Keratinocyte (primary cell): ENCODE measurements at regions not wholly inside any gene's neighbourhood (a gene's known extent, or its start where the extent isn't known, plus 50 kb on each side); places are given as distances from the start of the nearest gene placed in this dataset.

Experiments used
- DNase-seq: peaks from one replicate; pipeline ENCODE4 v3.0.0-alpha.2; 2011; ENCODE audit warnings: low read depth, missing footprints, low spot score
- FAIRE-seq: peaks from 2 replicates; lab custom pipeline; 2011; peaks lifted over from hg19 to GRCh38; lab: Jason Lieb, UNC
- H2AFZ ChIP-seq: 2 replicates; pipeline ENCODE4 v1.6.0; 2012; ENCODE audit warnings: low read length, control low read depth, inconsistent platforms; ENCODE audit not compliant: control insufficient read depth
- H3K27ac ChIP-seq: 2 replicates; pipeline ENCODE4 v1.5.1; 2011; ENCODE audit warnings: low read length; ENCODE audit not compliant: control insufficient read depth, insufficient read depth
- H3K27me3 ChIP-seq: 3 replicates; pipeline ENCODE4 v1.6.0; 2011; ENCODE audit warnings: low read length; ENCODE audit not compliant: control insufficient read depth, insufficient read depth; ENCODE audit errors: extremely low read depth
- H3K36me3 ChIP-seq, 2 experiments: 2 replicates in 1 of 2; 3 replicates in 1 of 2; pipeline ENCODE4 v1.5.1; 2011; ENCODE audit warnings: low read length in 2 of 2, mild to moderate bottlenecking in 1 of 2; ENCODE audit not compliant: control insufficient read depth in 2 of 2, insufficient read depth in 2 of 2; ENCODE audit errors: extremely low read depth in 1 of 2
- H3K4me1 ChIP-seq: 3 replicates; pipeline ENCODE4 v1.5.1; 2011; ENCODE audit warnings: low read length; ENCODE audit not compliant: control insufficient read depth, insufficient read depth; ENCODE audit errors: extremely low read depth
- H3K4me2 ChIP-seq: 3 replicates; pipeline ENCODE4 v1.6.0; 2011; ENCODE audit warnings: low read depth, low read length; ENCODE audit not compliant: control insufficient read depth, insufficient read depth; ENCODE audit errors: extremely low read depth
- H3K4me3 ChIP-seq, 3 experiments: fragments of 200-600 bp in 1 of 3; sonication (generic) in 1 of 3; 2 replicates in 2 of 3; 3 replicates in 1 of 3; pipeline ENCODE4 v1.5.1; 2011 to 2016; ENCODE audit warnings: low read length in 3 of 3, mild to moderate bottlenecking in 3 of 3, control low read depth in 2 of 3, inconsistent platforms in 1 of 3, low read depth in 1 of 3, mixed read lengths in 1 of 3, mixed run types in 1 of 3, moderate library complexity in 1 of 3; ENCODE audit not compliant: control insufficient read depth in 2 of 3, insufficient read depth in 2 of 3; ENCODE audit errors: extremely low read depth in 1 of 3
- H3K79me2 ChIP-seq: 2 replicates; pipeline ENCODE4 v1.6.0; 2012; ENCODE audit warnings: low read length; ENCODE audit not compliant: control insufficient read depth, insufficient read depth
- H3K9ac ChIP-seq: 3 replicates; pipeline ENCODE4 v1.6.0; 2011; ENCODE audit warnings: low read length; ENCODE audit not compliant: control insufficient read depth, insufficient read depth; ENCODE audit errors: extremely low read depth
- H3K9me1 ChIP-seq: 3 replicates; pipeline ENCODE4 v1.6.0; 2011; ENCODE audit warnings: low read length; ENCODE audit not compliant: control insufficient read depth, insufficient read depth; ENCODE audit errors: extremely low read depth
- H3K9me3 ChIP-seq: 2 replicates; pipeline ENCODE4 v1.5.1; 2012; ENCODE audit warnings: low read depth, low read length; ENCODE audit not compliant: control insufficient read depth
- H4K20me1 ChIP-seq: 3 replicates; pipeline ENCODE4 v1.6.0; 2011; ENCODE audit warnings: low read length; ENCODE audit not compliant: control insufficient read depth, insufficient read depth; ENCODE audit errors: extremely low read depth
- CTCF ChIP-seq, 3 experiments: IDR thresholded peaks in 1 of 3; conservative IDR thresholded peaks in 1 of 3; optimal IDR thresholded peaks in 1 of 3; 2 replicates in 2 of 3; 3 replicates in 1 of 3; pipeline versions ENCODE3 to v1.5.1; 2011; ENCODE audit warnings: low read length in 3 of 3, mild to moderate bottlenecking in 3 of 3, moderate library complexity in 2 of 3, control low read depth in 1 of 3, inconsistent platforms in 1 of 3; ENCODE audit not compliant: insufficient read depth in 2 of 3; ENCODE audit errors: extremely low read depth in 1 of 3
- EZH2 ChIP-seq: IDR thresholded peaks from one replicate; pipeline ENCODE4 v1.6.1; 2012; ENCODE audit warnings: inconsistent platforms, mild to moderate bottlenecking, low read length, moderate library complexity
- dilution Hi-C: fragments of 300-500 bp; cut with MboI; formaldehyde crosslinking; loops from one replicate; pipeline ENCODE4 v1.7.0; 2020; ENCODE audit warnings: low sequenced_read_pairs; ENCODE audit not compliant: extremely low pct_ligation_motif_present

- Histone ChIP-seq H3K9me3 (no peaks in the 10 kb centered on the region), H3K4me3 (no peak overlapping the region), H3K9me1 (no peaks in the 10 kb centered on the region), H3K9ac (no peak overlapping the region), H3K4me2 (no peak overlapping the region), H4K20me1 (no peaks in the 10 kb centered on the region), H3K79me2 (no peaks in the 10 kb centered on the region), H3K27ac (no peak overlapping the region), H2AFZ (no peak overlapping the region), H3K36me3 (no peaks in the 10 kb centered on the region), H3K27me3 (no peaks in the 10 kb centered on the region), H3K4me1 (no peaks in the 10 kb centered on the region)
- DNase-seq (no peak), FAIRE-seq (no peak)
- TF ChIP-seq CTCF (optimal IDR thresholded peaks at IDR 0.05 in 1 of 3, IDR thresholded peaks at IDR 0.05 in 1 of 3, conservative IDR thresholded peaks at IDR 0.05 in 1 of 3; ENCODE audit: extremely low read depth in 1 of 3, insufficient read depth in 2 of 3, low read length in 3 of 3) (no peak), EZH2 (no peak)
- dilution Hi-C loops: no loop called here
These were observed 656.4 kb upstream of the TEX47 start for GRCh38 chr7:89451911-89452310.

GRCh38 chr7:89456556-89456955, 661.0 kb upstream of the TEX47 start:
- dilution Hi-C loops: no loop called here
- DNase-seq: no peak
- no peak for FAIRE-seq
- Histone ChIP-seq H3K79me2 (no peaks in the 10 kb centered on the region), H4K20me1 (no peaks in the 10 kb centered on the region), H3K27ac (no peak overlapping the region), H3K9ac (no peak overlapping the region), H3K36me3 (no peaks in the 10 kb centered on the region), H3K9me1 (no peaks in the 10 kb centered on the region), H3K4me1 (no peaks in the 10 kb centered on the region), H3K4me2 (no peak overlapping the region), H3K27me3 (no peaks in the 10 kb centered on the region), H3K4me3 (no peak overlapping the region), H3K9me3 (no peaks in the 10 kb centered on the region), H2AFZ (no peak overlapping the region)
- TF ChIP-seq CTCF (optimal IDR thresholded peaks at IDR 0.05 in 1 of 3, IDR thresholded peaks at IDR 0.05 in 1 of 3, conservative IDR thresholded peaks at IDR 0.05 in 1 of 3; ENCODE audit: extremely low read depth in 1 of 3, insufficient read depth in 2 of 3, low read length in 3 of 3) (no peak), EZH2 (no peak)
